ENCODE measurements at regions not wholly inside any gene's neighbourhood (a gene's known extent, or its start where the extent isn't known, plus 50 kb on each side); places are given as distances from the start of the nearest gene placed in this dataset.

DNA sequence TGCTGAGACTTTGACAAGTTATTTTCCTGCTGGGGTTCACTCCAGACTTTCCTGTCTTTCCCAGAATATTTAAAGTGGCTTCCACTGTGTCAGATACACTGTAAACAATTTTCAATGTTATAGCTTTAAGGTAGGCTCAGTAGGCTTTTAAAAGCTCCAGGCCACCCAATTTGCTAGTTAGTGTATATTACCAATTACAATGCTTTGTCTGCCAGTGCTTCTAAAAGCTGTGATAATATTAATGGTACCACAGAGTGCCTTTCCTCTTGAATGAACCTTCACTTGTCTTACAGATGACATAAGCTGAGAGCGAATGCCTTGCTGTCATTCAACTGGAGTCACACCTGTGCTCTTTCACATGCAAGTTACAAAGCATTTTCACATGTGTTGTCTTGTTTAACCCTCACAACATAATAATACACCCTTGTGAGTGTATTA is 239.7 kb upstream of the HTR2A start:
- no peak overlapping the region for H3K4me3 ChIP-seq (ENCODE audit: low read length)
- intact Hi-C loops (cut with DNase I, micrococcal nuclease): no loop called here
- TF ChIP-seq, protein P1, sequence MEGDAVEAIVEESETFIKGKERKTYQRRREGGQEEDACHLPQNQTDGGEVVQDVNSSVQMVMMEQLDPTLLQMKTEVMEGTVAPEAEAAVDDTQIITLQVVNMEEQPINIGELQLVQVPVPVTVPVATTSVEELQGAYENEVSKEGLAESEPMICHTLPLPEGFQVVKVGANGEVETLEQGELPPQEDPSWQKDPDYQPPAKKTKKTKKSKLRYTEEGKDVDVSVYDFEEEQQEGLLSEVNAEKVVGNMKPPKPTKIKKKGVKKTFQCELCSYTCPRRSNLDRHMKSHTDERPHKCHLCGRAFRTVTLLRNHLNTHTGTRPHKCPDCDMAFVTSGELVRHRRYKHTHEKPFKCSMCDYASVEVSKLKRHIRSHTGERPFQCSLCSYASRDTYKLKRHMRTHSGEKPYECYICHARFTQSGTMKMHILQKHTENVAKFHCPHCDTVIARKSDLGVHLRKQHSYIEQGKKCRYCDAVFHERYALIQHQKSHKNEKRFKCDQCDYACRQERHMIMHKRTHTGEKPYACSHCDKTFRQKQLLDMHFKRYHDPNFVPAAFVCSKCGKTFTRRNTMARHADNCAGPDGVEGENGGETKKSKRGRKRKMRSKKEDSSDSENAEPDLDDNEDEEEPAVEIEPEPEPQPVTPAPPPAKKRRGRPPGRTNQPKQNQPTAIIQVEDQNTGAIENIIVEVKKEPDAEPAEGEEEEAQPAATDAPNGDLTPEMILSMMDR (IDR thresholded peaks at IDR 0.05): no peak

GRCh38 chr13:47135800-47136503 is 239.1 kb upstream of the HTR2A start:
- Histone ChIP-seq H3K36me3 (ENCODE audit: insufficient read depth, low read length) (no peaks in the 10 kb centered on the region), H3K27me3 (ENCODE audit: control insufficient read depth in 1 of 2, insufficient read depth in 2 of 2, low read length in 2 of 2) (no peaks in the 10 kb centered on the region), H3K9me3 (ENCODE audit: control insufficient read depth in 1 of 2, insufficient read depth in 1 of 2, low read length in 2 of 2) (no peaks in the 10 kb centered on the region), H3K27ac (ENCODE audit: low read depth in 1 of 2, low read length in 2 of 2) (no peak overlapping the region), H3K4me1 (ENCODE audit: insufficient read depth, low read length) (no peaks in the 10 kb centered on the region), H3K4me3 (ENCODE audit: low read length) (no peak overlapping the region)
- POLR2A ChIA-PET: no interaction called here
- DNase-seq (no peak), ATAC-seq (ENCODE audit: poor library complexity) (no peak)
- intact Hi-C loops (cut with DNase I, micrococcal nuclease): no loop called here
- Mint-ChIP-seq H3K27ac (no peak overlapping the region), H3K9me3 (no peaks in the 10 kb centered on the region), H3K4me1 (ENCODE audit: low read depth) (no peaks in the 10 kb centered on the region), H3K36me3 (ENCODE audit: low read depth) (no peaks in the 10 kb centered on the region), H3K4me3 (no peak overlapping the region), H3K27me3 (no peaks in the 10 kb centered on the region)
- TF ChIP-seq, protein P1 (IDR thresholded peaks at IDR 0.05): no peak
- CTCF ChIA-PET: no interaction called here

More for the DNA sequence above, 239.7 kb upstream of the HTR2A start:
- H3K27ac Mint-ChIP-seq: no peak overlapping the region
- H3K36me3 Mint-ChIP-seq (ENCODE audit: low read depth): no peaks in the 10 kb centered on the region
- Histone ChIP-seq H3K4me1 (ENCODE audit: insufficient read depth, low read length) (no peaks in the 10 kb centered on the region), H3K27me3 (ENCODE audit: control insufficient read depth in 1 of 2, insufficient read depth in 2 of 2, low read length in 2 of 2) (no peaks in the 10 kb centered on the region), H3K36me3 (ENCODE audit: insufficient read depth, low read length) (no peaks in the 10 kb centered on the region), H3K27ac (ENCODE audit: low read depth in 1 of 2, low read length in 2 of 2) (no peak overlapping the region), H3K9me3 (ENCODE audit: control insufficient read depth in 1 of 2, insufficient read depth in 1 of 2, low read length in 2 of 2) (no peaks in the 10 kb centered on the region)
- H3K4me3 Mint-ChIP-seq: no peak overlapping the region
- DNase-seq (no peak), ATAC-seq (ENCODE audit: poor library complexity) (no peak)
- H3K27me3 Mint-ChIP-seq: no peaks in the 10 kb centered on the region
- POLR2A ChIA-PET: no interaction called here
- H3K9me3 Mint-ChIP-seq: no peaks in the 10 kb centered on the region
- H3K4me1 Mint-ChIP-seq (ENCODE audit: low read depth): no peaks in the 10 kb centered on the region
- CTCF ChIA-PET: no interaction called here

DNA sequence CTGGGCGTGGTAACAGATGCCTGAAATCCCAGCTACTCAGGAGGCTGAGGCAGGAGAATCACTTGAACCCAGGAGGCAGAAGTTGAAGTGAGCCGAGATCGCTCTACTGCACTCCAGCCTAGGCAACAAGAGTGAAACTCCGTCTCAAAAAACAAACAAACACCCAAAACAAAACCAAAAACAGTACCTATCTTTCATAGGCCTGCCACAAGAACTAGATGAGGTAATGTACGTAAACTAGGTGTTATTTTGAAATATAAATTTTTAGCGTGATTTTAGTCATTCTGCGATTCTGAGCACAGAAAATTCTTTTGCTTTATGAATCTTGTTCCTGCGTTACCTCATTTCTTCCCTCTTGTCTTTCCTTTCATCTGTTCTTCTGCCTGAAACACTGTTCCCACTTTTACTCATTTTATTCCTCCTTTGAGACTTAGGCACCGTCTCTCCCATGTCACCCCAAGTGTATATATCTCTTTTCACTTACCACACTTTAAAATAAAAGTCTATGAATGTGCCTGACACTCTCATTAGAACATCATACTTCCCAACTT is 238.2 kb upstream of the HTR2A start:
- ATAC-seq (ENCODE audit: poor library complexity) (no peak), DNase-seq (no peak)
- Mint-ChIP-seq H3K9me3 (no peaks in the 10 kb centered on the region), H3K4me1 (ENCODE audit: low read depth) (no peaks in the 10 kb centered on the region), H3K4me3 (no peak overlapping the region), H3K36me3 (ENCODE audit: low read depth) (no peaks in the 10 kb centered on the region), H3K27ac (no peak overlapping the region), H3K27me3 (no peaks in the 10 kb centered on the region)
- CTCF ChIA-PET: no interaction called here
- TF ChIP-seq, protein P1 (IDR thresholded peaks at IDR 0.05): no peak
- Histone ChIP-seq H3K4me3 (ENCODE audit: low read length) (no peak overlapping the region), H3K9me3 (ENCODE audit: control insufficient read depth in 1 of 2, insufficient read depth in 1 of 2, low read length in 2 of 2) (no peaks in the 10 kb centered on the region), H3K36me3 (ENCODE audit: insufficient read depth, low read length) (no peaks in the 10 kb centered on the region), H3K27ac (ENCODE audit: low read depth in 1 of 2, low read length in 2 of 2) (no peak overlapping the region), H3K27me3 (ENCODE audit: control insufficient read depth in 1 of 2, insufficient read depth in 2 of 2, low read length in 2 of 2) (no peaks in the 10 kb centered on the region), H3K4me1 (ENCODE audit: insufficient read depth, low read length) (no peaks in the 10 kb centered on the region)
- intact Hi-C loops (cut with DNase I, micrococcal nuclease): no loop called here
- POLR2A ChIA-PET: no interaction called here
